ENCODE measurements at regions not wholly inside any gene's neighbourhood (a gene's known extent, or its start where the extent isn't known, plus 50 kb on each side); places are given as distances from the start of the nearest gene placed in this dataset.
A peak's percentile ranks its signal among the peaks of the same experiment; 100 is the strongest.

DNA sequence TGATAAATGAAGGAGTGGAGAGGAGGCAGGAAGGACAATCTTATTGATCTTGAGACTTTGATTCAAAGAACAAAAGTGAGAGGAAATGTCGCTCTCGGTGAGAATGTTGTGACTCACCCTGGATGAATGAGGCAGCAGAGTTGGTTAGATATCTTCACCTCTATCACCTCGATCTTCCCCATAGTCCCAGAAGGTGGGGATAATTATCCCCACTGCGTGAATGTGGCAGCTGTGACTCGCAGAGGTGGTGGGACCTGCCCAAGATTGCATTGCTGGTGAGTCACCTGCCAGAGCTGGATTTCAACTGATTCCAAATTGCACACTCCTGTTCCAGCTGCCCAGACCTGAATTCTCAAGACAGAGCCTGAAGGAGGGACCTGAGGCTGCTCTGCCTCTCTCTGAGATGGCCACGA is 105.0 kb downstream of the MATN1 start (continued):
- no peak for TF ChIP-seq ZNF274 (IDR thresholded peaks at IDR 0.05; ENCODE audit: low read depth, low read length)

DNA sequence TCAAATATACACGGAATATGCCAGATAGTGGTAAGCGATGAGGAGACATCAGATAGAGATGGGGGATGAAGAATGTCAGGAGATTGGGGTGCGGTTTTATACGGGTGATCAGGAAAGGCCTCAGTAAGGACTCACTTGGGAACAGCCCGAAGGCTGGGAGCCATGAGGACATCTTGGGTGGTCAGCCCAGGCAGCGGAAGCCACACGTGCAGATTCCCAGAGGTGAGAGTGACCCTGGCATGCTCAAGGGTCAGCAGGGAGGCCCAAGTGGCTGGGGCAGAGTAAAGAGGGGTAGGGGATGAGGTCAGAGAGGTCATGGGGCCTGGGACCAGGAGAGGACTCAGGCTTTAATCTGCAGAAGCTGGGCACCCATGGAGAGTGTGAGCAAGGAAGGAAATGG is 106.6 kb downstream of the MATN1 start:
- H3K79me2 ChIP-seq (ENCODE audit: insufficient read depth, low read length) = no peaks in the 10 kb centered on the region
- intact Hi-C loops (cut with micrococcal nuclease) = no loop called here
- no peak overlapping the region for H2AFZ ChIP-seq (ENCODE audit: low read depth, low read length, poor library complexity, severe bottlenecking)
- CTCF ChIA-PET = no interaction called here
- no peak overlapping the region for H3K4me3 ChIP-seq (replicated peaks in 1 of 2; ENCODE audit: low read depth in 1 of 2, low read length in 2 of 2)
- H4K20me1 ChIP-seq (ENCODE audit: insufficient read depth) = no peaks in the 10 kb centered on the region
- H3K9me2 ChIP-seq (ENCODE audit: insufficient read depth) = no peaks in the 10 kb centered on the region
- H3K9me3 ChIP-seq (ENCODE audit: control insufficient read depth in 1 of 2, insufficient read depth in 1 of 2, low read depth in 1 of 2, low read length in 2 of 2) = no peaks in the 10 kb centered on the region
- POLR2A ChIA-PET = no interaction called here
- no peaks in the 10 kb centered on the region for H3K27me3 ChIP-seq (ENCODE audit: insufficient read depth, low read length)
- no TSS peak for BruUV-seq (replicated peaks)
- no peaks in the 10 kb centered on the region for H3K36me3 ChIP-seq (ENCODE audit: control insufficient read depth in 1 of 2, insufficient read depth in 2 of 2, low read length in 2 of 2)
- ATAC-seq = no peak
- TF ChIP-seq EZH2 (IDR thresholded peaks at IDR 0.05) (no peak), POLR2A (IDR thresholded peaks at IDR 0.05; ENCODE audit: borderline replicate concordance, extremely low read depth, insufficient read depth, insufficient read length) (no peak), SRF (IDR thresholded peaks at IDR 0.05; ENCODE audit: low read depth) (no peak), TCF7L2 (IDR thresholded peaks at IDR 0.05; ENCODE audit: borderline replicate concordance, extremely low read depth, insufficient read depth, insufficient read length) (no peak), MAX (IDR thresholded peaks at IDR 0.05) (no peak)
- TF ChIP-seq, protein P1, sequence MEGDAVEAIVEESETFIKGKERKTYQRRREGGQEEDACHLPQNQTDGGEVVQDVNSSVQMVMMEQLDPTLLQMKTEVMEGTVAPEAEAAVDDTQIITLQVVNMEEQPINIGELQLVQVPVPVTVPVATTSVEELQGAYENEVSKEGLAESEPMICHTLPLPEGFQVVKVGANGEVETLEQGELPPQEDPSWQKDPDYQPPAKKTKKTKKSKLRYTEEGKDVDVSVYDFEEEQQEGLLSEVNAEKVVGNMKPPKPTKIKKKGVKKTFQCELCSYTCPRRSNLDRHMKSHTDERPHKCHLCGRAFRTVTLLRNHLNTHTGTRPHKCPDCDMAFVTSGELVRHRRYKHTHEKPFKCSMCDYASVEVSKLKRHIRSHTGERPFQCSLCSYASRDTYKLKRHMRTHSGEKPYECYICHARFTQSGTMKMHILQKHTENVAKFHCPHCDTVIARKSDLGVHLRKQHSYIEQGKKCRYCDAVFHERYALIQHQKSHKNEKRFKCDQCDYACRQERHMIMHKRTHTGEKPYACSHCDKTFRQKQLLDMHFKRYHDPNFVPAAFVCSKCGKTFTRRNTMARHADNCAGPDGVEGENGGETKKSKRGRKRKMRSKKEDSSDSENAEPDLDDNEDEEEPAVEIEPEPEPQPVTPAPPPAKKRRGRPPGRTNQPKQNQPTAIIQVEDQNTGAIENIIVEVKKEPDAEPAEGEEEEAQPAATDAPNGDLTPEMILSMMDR (IDR thresholded peaks at IDR 0.05 in 2 of 3, conservative IDR thresholded peaks at IDR 0.05 in 1 of 3; ENCODE audit: borderline replicate concordance in 1 of 3, insufficient read depth in 1 of 3, low read depth in 2 of 3, low read length in 2 of 3) = no peak
- TF ChIP-seq, protein P2, sequence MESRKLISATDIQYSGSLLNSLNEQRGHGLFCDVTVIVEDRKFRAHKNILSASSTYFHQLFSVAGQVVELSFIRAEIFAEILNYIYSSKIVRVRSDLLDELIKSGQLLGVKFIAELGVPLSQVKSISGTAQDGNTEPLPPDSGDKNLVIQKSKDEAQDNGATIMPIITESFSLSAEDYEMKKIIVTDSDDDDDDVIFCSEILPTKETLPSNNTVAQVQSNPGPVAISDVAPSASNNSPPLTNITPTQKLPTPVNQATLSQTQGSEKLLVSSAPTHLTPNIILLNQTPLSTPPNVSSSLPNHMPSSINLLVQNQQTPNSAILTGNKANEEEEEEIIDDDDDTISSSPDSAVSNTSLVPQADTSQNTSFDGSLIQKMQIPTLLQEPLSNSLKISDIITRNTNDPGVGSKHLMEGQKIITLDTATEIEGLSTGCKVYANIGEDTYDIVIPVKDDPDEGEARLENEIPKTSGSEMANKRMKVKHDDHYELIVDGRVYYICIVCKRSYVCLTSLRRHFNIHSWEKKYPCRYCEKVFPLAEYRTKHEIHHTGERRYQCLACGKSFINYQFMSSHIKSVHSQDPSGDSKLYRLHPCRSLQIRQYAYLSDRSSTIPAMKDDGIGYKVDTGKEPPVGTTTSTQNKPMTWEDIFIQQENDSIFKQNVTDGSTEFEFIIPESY (IDR thresholded peaks at IDR 0.05; ENCODE audit: extremely low read depth, insufficient replicate concordance, low read length) = no peak
- no peak for DNase-seq (ENCODE audit: low read depth, low spot score)
- H3K4me1 ChIP-seq (ENCODE audit: control insufficient read depth in 1 of 2, insufficient read depth in 2 of 2, low read length in 2 of 2) = peaks cover 19 to 44% of the 10 kb centered on the region in 2 experiments
- no peak overlapping the region for H3K27ac ChIP-seq (ENCODE audit: low read depth, low read length)
- peak overlapping the region; percentile 82; the same call in 1 of the 2 replicates for H3K4me2 ChIP-seq (ENCODE audit: low read length)
- no peak overlapping the region for H3K9ac ChIP-seq (ENCODE audit: low read length)
- RAD21 ChIA-PET (ENCODE audit: low non-redundant PET in 1 of 2, low total read pairs in 2 of 2, uncharacterized antibody in 2 of 2, unreplicated experiment in 2 of 2) = no interaction called here

Measured in HCT116 (cell line).